Activated CD4-positive, alpha-beta T cell treated with anti-CD3 and anti-CD28 coated beads, Interleukin-2, amount 50 U/mL, for 1 hour (primary cell): ENCODE measurements at regions not wholly inside any gene's neighbourhood (a gene's known extent, or its start where the extent isn't known, plus 50 kb on each side); places are given as distances from the start of the nearest gene placed in this dataset.
"Not testable (repeated sequence)": the region's sequence is repeated elsewhere in the genome, so short reads cannot be mapped to it uniquely, and the experiment has no call there.

Experiments
- DNase-seq: peaks from one replicate; pipeline ENCODE4 v3.0.0-alpha.2; 2020

DNA sequence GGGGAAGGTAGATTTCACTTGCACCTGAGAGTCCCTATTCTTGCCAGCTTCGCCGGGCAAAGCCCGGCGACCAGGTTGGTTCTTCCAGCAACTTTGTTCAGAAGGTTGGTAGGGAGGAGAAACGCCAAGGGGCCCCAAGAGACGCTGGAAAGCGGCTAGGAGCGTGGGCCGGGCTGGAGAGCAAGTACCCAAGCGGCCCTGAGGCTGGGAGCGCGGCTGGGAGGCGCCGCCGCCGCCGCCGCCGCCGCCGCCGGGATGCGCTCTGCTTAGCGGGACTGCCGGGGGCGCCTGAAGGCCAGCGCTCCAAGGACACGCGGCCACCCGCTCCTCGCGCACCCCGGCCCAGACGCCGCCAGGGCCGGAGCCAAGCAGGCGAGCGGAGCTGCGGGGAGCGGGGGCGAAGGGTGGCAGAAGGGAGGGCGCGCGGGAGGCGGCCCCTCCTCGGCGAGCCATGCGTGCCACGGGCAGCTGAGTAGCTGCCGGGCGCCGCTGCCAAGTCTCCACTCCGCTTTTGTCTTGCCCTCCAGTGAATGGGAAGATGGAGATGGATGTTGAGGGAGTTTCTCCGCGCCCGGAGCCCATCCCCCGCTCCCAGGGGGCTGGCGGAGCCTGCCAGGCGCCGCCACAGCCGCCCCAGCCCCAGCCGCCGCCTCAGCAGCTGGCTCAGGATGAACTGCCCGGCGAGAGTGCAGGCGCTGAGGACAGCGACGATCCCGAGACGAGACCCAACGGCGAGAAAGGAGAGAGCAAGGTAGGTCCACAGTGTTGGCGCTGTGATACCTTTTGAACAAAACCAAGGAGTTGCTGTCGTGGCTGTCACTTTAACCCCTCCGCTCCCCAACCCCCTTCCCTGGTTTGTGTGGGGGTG is 227.4 kb upstream of the AZI2 start:
- no peak for DNase-seq

DNA sequence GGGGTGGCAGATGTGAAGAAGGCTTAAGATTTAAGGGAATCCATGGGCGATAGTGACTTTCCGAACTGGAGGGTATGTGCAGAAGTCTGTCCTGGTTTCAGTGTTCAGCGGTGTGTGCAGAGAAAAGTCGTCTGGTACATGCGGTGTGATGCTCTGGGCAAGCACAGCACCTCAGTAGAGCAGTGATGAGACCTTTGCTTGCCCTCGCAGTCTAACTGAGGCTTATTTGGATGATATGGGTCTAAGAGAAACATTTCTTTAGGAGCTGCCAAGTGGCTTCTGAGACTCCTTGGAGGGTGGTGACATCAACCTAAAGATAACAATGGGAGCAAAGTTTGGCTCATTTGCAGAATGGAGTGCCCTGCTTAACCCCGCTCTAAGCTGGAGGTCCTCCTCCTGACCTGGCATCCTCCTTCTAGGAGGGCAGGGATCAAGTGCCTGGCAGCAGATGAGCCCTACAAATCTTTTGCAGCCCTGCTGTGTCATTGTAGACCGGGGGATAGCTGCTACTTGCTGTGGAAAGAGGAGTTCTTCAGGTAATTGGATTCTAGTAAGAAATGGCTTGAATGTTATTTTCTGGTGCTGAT is 228.1 kb upstream of the AZI2 start:
- DNase-seq: no peak

DNA sequence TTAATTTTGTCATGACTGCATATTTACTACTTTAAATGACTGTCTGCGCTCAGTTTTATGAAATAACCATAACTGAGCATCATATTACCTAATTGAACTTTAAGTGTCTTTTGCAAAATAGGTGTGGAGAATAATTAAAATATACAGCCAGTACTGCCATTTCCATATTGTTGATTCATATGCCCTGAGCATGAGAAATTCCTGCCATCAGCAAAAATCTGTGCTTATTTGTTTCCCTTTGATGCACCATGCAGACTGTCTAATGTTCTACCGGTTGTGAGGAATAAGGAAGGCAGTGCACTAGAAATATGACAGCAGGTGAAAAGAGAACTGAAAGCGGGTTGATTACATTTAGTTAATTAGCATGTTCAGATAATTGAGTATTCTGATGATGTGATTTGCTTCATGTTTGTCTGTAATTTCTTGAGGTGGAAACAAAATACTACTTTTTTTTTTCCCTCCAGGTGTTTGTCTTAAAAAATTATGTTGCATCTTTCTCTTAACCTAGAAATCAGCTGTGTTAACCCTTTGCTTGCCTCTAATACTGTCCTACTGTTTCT is 229.4 kb upstream of the AZI2 start:
- DNase-seq: no peak

DNA sequence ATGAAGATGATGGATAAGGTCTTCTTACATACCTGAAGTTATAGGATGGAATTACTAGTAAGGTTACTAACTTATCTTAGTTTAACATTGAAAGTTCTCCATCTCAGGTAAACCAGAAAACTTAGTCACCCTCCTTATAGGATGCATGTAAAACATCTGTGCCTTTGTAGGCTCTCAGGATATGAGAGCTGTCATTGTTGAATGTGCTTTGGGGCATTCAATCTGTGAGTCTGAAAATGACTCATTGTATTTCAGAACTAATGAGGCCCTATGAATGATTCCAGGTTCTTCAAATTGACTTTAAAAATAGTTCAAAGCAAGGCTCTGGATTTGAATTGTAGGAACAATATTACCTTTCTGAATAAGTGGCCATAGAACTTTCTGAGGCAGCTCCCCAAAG is 237.7 kb upstream of the AZI2 start:
- DNase-seq: no peak

DNA sequence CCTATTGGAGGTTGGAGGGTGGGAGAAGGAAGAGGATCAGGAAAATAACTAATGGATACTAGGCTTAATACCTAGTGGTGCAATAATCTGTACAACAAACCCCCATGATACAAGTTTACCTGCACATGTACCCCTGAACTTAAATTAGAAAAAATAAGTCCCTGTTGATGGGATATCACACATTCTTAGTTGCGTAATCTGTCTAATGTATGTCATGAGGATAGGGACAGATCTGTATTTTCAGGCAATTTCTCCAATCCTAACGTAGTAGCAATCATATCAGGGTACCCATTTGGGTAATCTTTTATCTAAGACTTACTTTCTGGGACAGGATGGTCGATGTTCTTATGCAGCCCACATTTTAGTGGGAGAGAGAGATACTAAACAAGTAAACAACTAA is 239.1 kb upstream of the AZI2 start:
- DNase-seq: no peak

DNA sequence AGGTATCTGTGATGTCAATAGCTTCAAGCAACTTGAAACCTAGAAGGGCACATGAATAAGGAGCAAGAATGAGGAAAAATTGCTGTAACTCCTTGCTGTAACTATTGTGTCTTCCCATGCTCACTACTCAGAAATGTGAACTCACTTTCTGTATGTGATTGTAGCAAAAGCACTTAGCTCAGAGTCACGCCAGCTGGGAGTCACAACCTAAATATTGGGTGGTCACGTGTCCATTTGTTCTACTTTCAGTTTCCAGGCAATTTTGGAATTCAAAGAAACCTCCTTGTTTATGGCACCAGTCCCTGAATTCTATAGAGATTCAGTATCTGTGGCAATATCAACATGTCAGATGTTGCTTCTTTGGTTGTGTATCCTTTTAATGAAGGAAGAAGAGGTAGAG is 241.6 kb upstream of the AZI2 start:
- DNase-seq: no peak

DNA sequence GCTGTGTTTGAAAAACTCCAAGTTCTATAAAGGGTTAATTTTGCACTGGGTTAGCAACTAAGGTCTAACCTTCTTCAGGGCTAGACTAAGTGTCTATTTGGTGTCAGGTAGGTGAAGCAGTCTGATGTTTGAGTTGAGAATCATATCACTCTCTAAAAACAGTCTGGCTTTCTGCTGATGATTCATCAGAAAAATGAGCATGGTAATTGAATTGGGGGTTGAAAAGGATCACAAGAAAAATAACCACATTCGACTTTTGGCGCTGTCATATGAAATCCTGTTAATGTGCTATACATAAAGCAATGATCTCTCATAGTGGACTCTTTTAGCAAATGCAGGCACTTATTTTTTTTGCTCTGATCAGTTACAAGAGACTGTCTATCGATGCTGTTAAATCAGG is 242.2 kb upstream of the AZI2 start:
- DNase-seq: no peak

DNA sequence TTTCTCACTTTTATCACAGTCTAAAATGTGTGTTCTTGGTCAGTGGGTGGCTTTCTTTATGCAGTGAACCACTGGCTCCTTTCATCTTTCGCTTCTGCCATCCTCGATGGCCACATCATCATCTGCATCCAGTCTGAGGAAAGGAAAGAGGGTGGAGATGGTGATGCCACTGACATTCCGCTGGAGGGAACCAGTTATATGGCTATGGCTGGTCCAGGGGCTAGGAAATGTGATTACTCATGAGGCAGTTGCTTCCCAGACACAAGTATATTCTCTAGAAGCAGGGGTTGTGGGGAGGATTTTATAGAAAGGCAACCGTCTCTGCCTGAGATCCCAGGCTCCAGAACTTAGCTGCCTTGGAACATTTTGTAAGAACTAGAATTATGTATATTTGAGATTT is 246.7 kb upstream of the AZI2 start:
- DNase-seq: no peak

DNA sequence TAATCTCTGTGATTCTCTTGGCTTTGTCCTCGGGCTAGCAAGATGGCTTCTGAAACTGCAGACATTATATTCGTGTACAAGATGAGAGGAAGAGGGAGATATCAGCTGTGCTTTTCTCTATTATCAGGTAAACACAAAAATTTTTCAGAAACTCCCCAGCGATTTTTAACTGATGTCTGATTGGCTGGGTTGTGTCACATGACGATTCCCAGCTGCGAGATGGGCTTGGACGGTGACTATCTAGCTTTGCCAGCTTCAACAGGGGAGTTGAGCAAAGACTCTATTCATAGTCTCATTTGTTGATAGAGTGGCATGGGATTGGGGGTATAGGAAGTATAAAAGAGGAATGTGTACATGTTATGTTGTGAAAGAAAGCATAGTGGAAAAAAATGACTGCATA is 248.8 kb upstream of the AZI2 start:
- no peak for DNase-seq

DNA sequence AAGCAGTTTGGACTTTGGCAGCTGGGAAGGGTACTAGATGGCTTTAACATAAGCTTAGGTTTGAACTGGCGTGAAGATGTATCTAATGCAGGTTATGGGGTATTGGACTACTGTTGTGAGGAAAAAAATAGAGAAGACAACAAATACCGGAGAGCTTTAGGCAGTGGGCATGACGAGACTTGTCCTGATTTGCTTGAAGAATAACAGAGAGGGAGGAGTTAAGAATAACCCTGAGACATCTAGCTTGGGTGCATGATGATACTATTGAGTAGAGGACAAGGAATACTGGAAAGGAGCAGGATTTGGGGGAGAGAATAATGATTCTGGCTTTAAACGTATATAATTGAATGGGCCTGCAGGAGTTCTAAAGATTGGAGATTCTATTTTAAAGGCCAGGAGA is 249.5 kb upstream of the AZI2 start:
- DNase-seq: no peak

DNA sequence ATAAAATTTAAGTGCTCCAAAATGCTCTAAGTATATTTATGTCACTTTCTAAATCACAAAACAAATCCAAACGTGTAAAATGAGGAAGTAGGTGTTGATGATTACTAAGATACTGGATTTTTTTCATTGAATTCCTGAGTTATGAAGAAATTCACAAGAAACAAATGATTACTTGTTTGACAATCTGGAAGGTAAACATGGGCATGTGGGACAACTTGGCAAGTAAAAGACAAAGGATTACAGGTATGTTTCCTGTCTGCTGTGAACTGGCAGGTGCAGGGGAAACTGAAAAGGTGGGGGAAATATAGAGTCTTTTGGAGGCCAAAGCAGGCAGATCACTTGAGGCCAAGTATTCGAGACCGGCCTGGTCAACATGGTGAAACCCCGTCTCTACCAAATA is 252.7 kb upstream of the AZI2 start:
- DNase-seq: no peak

DNA sequence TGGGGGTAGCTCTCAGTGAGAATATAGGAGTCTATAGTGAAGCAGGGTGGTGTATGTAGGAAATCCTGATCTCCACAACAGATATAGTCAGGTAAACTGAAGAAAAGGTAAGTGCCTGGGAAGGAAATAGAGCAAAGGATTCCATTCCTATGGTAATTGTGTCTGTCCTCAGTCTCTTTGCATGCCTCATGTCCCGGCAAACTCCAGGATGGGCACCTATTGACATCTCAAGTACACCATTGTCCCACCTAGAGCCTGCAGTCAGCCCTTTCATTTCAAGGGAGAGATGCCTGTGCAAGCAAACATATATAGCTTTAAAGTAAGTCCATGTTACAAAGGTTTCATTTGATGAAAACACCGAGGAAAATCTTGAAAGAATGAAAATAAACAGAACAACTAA is 257.7 kb upstream of the AZI2 start:
- DNase-seq: no peak

DNA sequence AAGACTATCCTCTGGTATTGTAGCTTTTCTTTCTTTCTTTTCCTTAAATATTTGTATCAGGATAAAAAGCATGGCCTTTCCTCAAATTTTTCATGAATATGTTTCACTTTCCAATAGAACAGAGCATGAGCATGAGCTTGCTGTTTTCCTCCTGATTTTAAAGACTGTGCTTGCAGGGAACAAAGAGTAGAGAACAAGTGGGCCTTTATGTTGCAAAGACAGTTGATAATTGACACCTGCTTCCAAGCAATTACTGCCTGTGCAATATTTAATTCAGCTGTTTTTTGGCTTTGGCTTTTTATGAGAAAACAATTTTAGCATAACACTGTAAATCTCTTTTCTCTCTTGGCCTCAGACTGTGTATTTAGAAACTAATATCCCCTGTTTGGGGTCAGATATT is 263.6 kb upstream of the AZI2 start:
- DNase-seq: no peak

DNA sequence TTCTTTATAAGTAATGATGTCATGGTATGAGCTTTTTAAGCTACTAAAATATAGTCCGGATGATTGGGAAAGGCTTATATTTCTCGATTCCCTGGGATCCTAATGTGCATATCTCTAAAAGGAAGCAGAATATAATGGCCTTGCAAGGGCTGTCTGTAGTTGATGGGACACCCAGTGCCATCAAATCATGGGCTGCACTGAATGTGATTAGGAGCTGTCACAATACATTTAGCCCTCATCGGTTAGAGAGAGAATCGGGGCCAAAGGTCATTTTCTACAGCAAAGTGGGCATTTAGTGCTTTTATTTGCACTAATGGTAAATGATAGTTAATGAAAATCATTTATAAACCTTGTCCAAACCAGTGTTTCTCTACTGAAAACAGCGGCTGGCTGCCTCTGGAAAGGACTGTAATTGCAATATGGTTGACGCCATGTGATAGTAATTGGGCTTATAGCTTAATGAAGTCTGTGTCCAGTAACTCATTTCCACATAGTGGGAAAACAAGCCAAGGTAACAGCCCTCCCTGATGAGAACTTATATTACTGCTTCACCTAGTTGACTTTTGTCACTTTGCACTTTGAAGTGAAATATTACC is 265.0 kb upstream of the AZI2 start:
- no peak for DNase-seq

DNA sequence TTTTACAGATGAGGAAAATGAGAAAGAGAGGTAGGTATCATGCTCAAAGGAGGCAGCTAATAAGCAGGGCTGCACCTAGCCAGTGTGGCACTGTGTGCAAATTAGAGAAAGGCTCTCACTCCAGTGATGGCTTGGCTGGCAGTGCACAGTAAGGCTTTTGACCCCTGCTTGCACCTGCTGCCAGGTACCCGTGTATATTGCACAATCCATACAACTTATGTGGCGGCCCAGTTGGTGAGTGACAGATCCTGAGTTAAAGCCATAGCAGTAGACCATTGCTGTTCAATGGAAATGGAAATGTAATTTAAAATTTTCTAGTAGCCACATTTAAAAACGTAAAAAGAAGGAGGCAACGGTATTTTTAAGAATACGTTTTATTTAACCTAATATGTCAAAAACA is 266.4 kb upstream of the AZI2 start:
- DNase-seq: no peak

DNA sequence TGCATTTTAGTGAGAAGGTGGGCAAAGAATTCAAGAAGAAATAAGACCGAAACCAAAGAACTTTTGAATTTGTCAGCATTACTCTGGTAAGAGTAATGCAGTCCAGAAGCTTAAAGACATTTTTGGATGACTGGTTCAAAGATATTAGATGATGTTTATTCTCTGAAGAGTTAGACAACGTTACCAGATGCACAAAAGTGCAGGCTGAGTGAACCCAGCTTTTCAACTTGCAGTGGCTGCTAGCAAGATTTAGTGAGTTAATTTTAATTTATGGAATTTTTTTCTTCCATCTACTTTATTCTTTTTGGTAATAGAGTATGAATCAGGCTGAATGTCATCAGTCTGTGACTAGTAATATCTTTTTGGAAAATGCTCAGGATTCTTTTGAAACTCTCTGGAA is 267.3 kb upstream of the AZI2 start:
- no peak for DNase-seq

DNA sequence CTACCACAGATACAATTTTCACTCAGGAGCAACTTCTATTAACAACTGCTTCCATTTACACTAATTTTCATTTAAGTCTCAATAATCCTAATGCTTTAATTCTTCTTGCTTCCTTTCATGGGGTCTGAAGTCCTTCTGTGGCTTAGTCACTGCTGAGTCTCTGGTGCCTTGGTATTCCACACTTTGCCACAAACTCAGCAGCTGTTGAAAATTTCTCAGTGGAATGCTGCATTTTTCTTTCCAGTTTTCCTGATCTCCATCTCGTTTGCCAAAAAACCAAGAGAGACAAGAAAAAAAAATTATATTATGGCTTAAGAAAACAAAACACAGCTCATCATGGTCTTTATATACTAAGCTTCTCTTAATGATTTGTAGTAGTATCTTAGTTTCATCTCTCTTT is 269.2 kb upstream of the AZI2 start:
- no peak for DNase-seq

DNA sequence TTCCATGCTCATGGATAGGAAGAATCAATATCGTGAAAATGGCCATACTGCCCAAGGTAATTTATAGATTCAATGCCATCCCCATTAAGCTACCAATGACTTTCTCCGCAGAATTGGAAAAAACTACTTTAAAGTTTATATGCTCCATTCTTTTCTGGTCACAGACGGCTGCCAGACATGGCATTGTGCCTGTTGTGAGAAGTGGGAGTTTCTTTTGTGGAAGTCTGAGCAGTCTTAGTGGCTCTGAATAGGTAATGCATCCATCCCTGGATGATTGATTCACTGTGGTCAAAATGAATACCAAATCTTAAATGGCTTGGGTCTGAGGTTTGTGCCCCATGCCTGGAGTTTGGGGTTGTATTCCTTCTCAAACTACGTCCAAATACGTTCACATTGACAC is 274.5 kb upstream of the AZI2 start:
- DNase-seq: no peak

DNA sequence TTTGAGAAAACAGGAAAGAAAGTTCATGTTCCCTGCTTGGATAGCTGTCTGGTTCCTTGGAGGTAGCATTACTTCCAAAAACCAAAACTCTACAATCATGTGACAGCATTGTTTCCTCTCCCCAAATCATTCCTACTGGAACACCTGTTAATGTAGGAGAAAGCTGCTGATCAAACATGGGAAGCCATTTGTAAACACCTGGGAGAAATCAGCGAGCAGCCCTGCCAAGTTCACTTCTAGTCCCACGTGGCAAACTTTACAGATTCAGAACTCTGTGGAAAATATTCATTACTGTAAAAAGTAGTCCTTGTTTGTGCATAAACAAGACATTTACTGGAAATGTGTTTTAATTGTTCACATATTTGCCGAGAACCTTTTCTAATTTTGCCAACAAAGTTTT is 275.5 kb upstream of the AZI2 start:
- DNase-seq: no peak

DNA sequence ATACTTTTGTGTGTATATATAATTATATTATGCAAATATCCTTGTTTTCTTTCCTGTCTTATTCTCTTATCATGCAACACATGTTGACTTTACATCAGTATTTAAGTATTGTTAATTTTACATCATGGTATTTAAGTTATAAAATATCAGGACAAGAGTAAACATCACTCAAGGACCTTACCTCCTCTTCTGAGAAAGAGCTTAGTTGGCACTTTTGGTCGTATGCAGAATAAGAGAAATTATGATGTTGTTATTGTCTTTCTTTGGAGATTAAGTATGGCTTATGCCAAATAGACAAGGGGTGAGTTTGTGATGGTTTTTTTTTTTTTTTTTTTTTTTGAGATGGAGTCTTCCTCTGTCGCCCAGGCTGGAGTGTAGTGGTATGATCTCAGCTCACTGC is 279.2 kb upstream of the AZI2 start:
- not testable (repeated sequence) for DNase-seq

DNA sequence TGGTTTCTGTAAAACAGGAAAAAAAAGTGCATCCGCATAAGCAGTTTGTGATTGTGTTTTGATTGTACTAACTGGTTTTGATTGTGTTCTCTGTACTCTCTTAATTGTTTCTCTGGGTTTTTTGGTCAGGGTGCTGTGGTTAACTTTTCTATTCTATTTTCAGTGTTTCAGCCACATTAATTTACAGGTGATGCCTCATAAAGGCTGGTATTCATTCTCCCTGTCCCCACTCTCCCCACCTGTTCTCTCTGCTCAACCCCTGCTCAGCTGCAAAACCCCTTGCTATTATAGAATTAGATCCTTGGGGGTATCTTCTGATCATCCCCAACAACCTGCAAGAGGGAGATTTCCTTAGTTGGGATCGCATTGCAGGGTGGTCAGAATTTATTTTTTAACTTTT is 285.4 kb upstream of the AZI2 start:
- no peak for DNase-seq

DNA sequence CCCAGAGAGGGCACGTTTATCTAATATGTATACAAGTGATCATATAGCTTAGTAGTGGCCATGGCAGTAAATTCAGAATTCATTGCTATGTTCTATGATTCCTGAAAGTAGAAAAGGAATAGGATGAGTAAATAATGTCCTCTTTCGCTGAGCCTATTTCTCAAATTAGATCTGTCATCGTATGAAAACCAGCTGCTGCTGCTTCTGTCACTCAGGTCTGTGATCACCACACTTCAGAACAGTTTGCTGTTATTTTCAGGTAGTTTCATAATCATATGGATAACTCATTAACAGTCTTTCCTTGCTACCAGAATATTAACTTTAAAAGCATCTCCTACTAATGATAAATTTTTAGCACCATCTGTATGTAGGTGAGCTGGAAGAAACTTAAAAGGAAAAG is 289.1 kb upstream of the AZI2 start:
- no peak for DNase-seq

DNA sequence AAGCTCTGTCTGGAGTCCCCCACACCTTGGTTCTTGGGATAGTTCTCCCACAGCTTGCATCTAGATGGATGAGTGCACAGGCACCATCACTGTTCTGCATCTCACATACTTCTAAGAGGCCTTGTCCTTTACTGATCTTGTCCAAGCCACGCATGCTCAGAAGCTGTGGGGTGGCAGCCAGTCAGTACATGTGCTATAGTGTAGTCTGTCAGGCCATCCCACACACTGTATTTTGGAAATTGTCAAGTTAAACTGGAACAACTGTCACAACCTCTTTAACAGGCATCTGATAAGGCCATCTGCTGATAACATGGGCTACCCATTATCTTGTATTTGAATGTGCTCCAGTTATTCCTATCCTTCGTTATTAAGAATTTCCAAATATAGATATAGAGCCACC is 296.5 kb upstream of the AZI2 start:
- DNase-seq: no peak

DNA sequence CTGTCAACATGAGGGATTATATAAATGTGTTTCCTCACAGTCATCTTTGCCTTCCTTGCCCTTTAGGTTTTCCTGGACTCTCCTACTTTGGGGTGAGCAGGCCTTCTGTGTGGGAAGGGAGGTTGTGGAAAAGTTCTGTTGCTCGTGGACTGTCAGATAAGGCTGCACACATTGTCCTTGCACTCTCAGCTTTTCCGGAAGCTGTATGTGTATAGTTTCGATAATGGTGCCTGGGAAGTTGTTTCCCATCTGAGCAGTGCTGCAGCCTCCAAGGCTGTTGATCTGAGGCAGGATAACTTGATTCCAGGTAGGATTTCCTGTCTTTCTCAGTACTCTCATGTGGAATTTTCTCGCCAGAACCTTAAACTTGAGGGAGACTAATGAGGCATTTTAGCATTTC is 297.8 kb upstream of the AZI2 start:
- DNase-seq: no peak
